PFSK-1 (cell line): ENCODE measurements at regions not wholly inside any gene's neighbourhood (a gene's known extent, or its start where the extent isn't known, plus 50 kb on each side); places are given as distances from the start of the nearest gene placed in this dataset.

Experiments used
- FOXP2 ChIP-seq: optimal IDR thresholded peaks from 2 replicates; pipeline ENCODE3; 2011; ENCODE audit warnings: borderline replicate concordance, control low read depth, inconsistent platforms; ENCODE audit not compliant: insufficient read depth; ENCODE audit errors: extremely low read length, extremely low read depth
- POLR2AphosphoS5 ChIP-seq: IDR thresholded peaks from 2 replicates; pipeline ENCODE4 v1.6.1; 2012; ENCODE audit warnings: low read depth, mild to moderate bottlenecking, control low read depth, low read length, moderate library complexity
- SIN3A ChIP-seq: IDR thresholded peaks from 2 replicates; pipeline ENCODE4 v1.6.1; 2012; ENCODE audit warnings: mild to moderate bottlenecking, low read length, moderate library complexity, borderline replicate concordance; ENCODE audit not compliant: insufficient read depth
- TAF1 ChIP-seq: IDR thresholded peaks from 2 replicates; pipeline ENCODE4 v1.6.1; 2012; ENCODE audit warnings: low read length, control low read depth, borderline replicate concordance; ENCODE audit not compliant: insufficient read depth
- TF ChIP-seq, protein P1 (sequence below), 2 experiments: IDR thresholded peaks; 2 replicates each; pipeline versions ENCODE4 v1.6.1 to v1.8.0; 2011 to 2012; ENCODE audit warnings: low read depth in 2 of 2, low read length in 2 of 2, control low read depth in 1 of 2, inconsistent platforms in 1 of 2, mild to moderate bottlenecking in 1 of 2, moderate library complexity in 1 of 2; ENCODE audit not compliant: insufficient read depth in 1 of 2

DNA sequence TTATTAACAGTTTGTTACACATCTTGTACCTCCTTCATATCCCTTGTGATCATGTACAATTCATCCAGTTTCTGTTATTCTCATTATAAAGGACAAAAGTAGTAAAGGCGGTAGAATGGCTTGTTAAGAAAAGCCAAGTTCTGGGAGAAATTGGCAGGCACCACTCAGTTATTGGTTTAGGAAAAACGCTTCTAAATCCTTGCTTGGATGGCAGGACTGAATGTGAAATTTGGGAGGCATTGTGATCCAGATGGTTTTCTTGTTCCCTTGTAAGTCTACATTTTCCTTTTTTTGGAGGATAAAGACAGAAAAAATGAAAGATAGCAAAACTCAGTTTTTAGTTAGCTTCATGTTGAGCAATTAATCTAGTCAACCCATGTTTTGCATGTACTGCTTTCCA lies 130.2 kb downstream of the MAT2B start:
- TF ChIP-seq, protein P1, sequence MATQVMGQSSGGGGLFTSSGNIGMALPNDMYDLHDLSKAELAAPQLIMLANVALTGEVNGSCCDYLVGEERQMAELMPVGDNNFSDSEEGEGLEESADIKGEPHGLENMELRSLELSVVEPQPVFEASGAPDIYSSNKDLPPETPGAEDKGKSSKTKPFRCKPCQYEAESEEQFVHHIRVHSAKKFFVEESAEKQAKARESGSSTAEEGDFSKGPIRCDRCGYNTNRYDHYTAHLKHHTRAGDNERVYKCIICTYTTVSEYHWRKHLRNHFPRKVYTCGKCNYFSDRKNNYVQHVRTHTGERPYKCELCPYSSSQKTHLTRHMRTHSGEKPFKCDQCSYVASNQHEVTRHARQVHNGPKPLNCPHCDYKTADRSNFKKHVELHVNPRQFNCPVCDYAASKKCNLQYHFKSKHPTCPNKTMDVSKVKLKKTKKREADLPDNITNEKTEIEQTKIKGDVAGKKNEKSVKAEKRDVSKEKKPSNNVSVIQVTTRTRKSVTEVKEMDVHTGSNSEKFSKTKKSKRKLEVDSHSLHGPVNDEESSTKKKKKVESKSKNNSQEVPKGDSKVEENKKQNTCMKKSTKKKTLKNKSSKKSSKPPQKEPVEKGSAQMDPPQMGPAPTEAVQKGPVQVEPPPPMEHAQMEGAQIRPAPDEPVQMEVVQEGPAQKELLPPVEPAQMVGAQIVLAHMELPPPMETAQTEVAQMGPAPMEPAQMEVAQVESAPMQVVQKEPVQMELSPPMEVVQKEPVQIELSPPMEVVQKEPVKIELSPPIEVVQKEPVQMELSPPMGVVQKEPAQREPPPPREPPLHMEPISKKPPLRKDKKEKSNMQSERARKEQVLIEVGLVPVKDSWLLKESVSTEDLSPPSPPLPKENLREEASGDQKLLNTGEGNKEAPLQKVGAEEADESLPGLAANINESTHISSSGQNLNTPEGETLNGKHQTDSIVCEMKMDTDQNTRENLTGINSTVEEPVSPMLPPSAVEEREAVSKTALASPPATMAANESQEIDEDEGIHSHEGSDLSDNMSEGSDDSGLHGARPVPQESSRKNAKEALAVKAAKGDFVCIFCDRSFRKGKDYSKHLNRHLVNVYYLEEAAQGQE (IDR thresholded peaks at IDR 0.05; ENCODE audit: insufficient read depth in 1 of 2, low read depth in 2 of 2, low read length in 2 of 2) = no peak
- no peak for TF ChIP-seq POLR2AphosphoS5
- TF ChIP-seq FOXP2 = no peak
- TF ChIP-seq SIN3A = no peak
- no peak for TF ChIP-seq TAF1

DNA sequence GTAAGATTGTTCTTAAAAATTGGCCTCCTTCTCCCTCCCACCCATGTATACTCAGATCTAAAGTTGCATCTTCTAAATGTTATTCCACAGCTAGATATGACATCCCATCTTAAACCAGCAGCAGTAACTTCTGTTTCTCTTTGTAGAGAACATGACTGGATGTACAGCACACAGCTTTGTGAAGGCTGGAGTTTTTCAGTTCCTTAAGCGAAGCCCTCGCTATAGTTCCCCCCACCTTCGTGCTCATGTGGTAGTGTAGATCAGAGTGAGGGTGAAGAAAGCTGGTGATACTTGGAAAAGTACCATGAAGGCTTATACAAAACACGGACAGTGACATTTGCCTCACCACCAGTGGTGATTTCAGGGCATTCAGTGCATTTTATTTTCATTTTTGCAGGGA lies 137.5 kb downstream of the MAT2B start:
- TF ChIP-seq SIN3A (no peak), TAF1 (no peak), FOXP2 (no peak), POLR2AphosphoS5 (no peak)
- TF ChIP-seq, protein P1 (IDR thresholded peaks at IDR 0.05; ENCODE audit: insufficient read depth in 1 of 2, low read depth in 2 of 2, low read length in 2 of 2) = no peak

DNA sequence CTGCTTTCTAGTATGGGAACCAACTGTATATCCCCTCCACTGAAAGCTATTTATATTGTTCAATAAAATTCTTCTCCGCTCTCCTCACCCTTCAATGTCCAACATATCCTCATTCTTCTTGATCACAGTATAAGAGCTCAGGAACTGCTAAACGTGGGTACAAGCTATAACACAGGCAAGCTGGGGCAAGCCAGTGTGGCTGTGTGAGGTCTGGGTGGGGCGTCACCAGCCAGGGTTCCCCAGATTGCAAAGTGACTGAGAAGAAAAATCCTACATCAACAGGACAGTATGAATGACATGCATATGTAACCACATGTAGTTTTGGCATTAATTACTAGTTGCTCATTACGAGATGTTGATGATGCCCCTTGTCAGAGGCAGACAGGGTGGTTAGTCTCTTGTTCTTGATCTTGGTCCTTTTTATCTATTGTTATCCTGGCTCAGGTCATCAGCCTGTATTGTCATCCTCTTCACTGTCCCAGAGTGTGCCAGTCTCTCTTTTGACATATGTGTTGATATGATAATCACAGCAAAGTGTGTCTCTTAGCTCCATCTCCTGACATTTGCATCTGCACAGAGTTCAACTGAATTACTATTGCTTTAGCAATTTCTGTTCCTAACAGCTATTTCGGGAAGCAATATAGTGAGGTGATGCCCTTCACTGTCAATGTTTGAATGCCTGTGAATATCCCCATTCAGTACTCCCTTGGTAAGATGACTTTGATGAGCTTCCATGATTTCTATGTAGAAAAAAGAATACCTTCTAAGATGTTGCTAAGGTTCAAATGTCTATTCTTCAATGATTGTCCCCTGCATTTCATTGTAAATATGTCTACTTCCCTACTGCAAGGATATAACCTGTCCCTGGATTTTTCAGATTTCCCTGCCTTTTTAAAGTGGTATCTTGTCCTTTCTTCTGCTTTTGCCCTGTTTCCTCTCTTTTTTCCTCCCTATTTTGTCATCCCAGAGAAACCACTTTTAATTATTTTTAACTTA lies 140.3 kb downstream of the MAT2B start:
- TF ChIP-seq FOXP2 (no peak), POLR2AphosphoS5 (no peak)

DNA sequence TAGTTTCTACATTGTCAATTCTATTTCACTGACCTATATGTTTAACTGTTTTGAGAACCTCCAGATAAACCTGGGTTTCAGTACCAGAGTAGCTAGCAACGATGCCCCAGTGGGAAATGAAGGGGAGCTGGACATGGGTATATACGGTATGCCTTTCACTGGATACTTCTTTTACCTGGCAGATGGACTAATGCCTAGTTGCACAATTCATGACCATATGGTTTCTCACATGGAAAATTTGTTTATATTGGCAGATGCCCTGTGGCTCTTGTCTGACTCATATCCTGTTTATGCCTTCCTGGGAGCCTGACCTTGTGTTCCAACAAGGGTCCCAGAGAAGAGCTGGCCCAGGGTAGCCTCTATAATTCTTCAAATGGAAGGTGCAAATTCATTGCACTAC lies 144.1 kb downstream of the MAT2B start:
- TF ChIP-seq TAF1 (no peak), FOXP2 (no peak), POLR2AphosphoS5 (no peak), SIN3A (no peak)
- TF ChIP-seq, protein P1 (IDR thresholded peaks at IDR 0.05; ENCODE audit: insufficient read depth in 1 of 2, low read depth in 2 of 2, low read length in 2 of 2) = no peak

DNA sequence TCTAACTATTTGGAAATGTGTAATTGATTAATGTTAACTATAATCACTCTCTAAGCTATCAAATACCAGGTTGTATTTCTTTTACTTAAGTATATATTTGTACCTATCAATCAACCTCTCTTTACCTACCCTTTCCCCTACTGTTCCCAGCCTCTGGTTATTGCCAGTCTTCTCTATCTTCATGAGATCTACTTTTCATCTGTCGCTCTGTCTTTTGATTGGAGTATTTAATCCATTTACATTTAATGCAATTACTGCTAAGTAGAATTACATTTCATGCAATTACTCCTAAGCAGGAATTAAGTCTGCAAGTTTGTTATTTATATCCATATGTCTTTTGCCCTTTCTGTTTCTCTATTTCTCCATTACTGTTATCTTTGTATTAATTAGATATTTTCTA lies 148.1 kb downstream of the MAT2B start:
- TF ChIP-seq FOXP2 = no peak
- no peak for TF ChIP-seq POLR2AphosphoS5
- TF ChIP-seq, protein P1 (IDR thresholded peaks at IDR 0.05; ENCODE audit: insufficient read depth in 1 of 2, low read depth in 2 of 2, low read length in 2 of 2) = no peak
- no peak for TF ChIP-seq SIN3A
- no peak for TF ChIP-seq TAF1
